GM19193 (cell line): ENCODE measurements at regions not wholly inside any gene's neighbourhood (a gene's known extent, or its start where the extent isn't known, plus 50 kb on each side); places are given as distances from the start of the nearest gene placed in this dataset.

Experiments used
- POLR2A ChIP-seq: IDR thresholded peaks from 4 replicates; pipeline ENCODE4 v1.6.1; 2011; ENCODE audit not compliant: insufficient read depth, insufficient read length; ENCODE audit errors: extremely low read depth

- TF ChIP-seq POLR2A = no peak
Measured at GRCh38 chr7:22934023-22934422, 79.9 kb downstream of the HYCC1 start.

GRCh38 chr7:22932896-22933295, 81.0 kb downstream of the HYCC1 start:
- no peak for TF ChIP-seq POLR2A

GRCh38 chr7:22931011-22931410, 82.9 kb downstream of the HYCC1 start:
- no peak for TF ChIP-seq POLR2A

GRCh38 chr7:22922307-22922706, 91.6 kb downstream of the HYCC1 start:
- no peak for TF ChIP-seq POLR2A

GRCh38 chr7:22921386-22922086, 92.4 kb downstream of the HYCC1 start:
- TF ChIP-seq POLR2A = no peak

GRCh38 chr7:22920672-22921071, 93.3 kb downstream of the HYCC1 start:
- TF ChIP-seq POLR2A = no peak

- TF ChIP-seq POLR2A = no peak
Measured at GRCh38 chr7:22913158-22913557, 90.5 kb upstream of the TOMM7 start.

GRCh38 chr7:22911889-22912288, 89.2 kb upstream of the TOMM7 start:
- no peak for TF ChIP-seq POLR2A

- TF ChIP-seq POLR2A = no peak
Measured at GRCh38 chr7:22909917-22910316, 87.3 kb upstream of the TOMM7 start.

GRCh38 chr7:22907805-22908204, 85.2 kb upstream of the TOMM7 start:
- no peak for TF ChIP-seq POLR2A

- no peak for TF ChIP-seq POLR2A
Measured at GRCh38 chr7:22900784-22901183, 78.1 kb upstream of the TOMM7 start.

GRCh38 chr7:22900101-22900500, 77.5 kb upstream of the TOMM7 start:
- no peak for TF ChIP-seq POLR2A

GRCh38 chr7:22896917-22897316, 74.3 kb upstream of the TOMM7 start:
- TF ChIP-seq POLR2A = no peak

- TF ChIP-seq POLR2A = no peak
Measured at GRCh38 chr7:22895828-22896165, 73.1 kb upstream of the TOMM7 start.

GRCh38 chr7:22895140-22895827, 72.6 kb upstream of the TOMM7 start:
- TF ChIP-seq POLR2A = no peak

- no peak for TF ChIP-seq POLR2A
Measured at GRCh38 chr7:22894546-22894945, 71.9 kb upstream of the TOMM7 start.
